GM23248 (cell line): ENCODE measurements at regions not wholly inside any gene's neighbourhood (a gene's known extent, or its start where the extent isn't known, plus 50 kb on each side); places are given as distances from the start of the nearest gene placed in this dataset.
"Not testable (repeated sequence)": the region's sequence is repeated elsewhere in the genome, so short reads cannot be mapped to it uniquely, and the experiment has no call there.

Experiments used
- DNase-seq: peaks from one replicate; pipeline ENCODE4 v3.0.0-alpha.2; 2015
- H2AFZ ChIP-seq: fragments of 200-600 bp; sonication (generic); 2 replicates; pipeline ENCODE4 v1.6.1; 2016; ENCODE audit warnings: antibody characterized with exemption
- H3F3A ChIP-seq: fragments of 200-600 bp; sonication (generic); 2 replicates; pipeline ENCODE4 v1.6.1; 2016; ENCODE audit warnings: mild to moderate bottlenecking, antibody characterized with exemption, mixed run types; ENCODE audit not compliant: insufficient read depth
- H3K27ac ChIP-seq: fragments of 200-600 bp; sonication (generic); 2 replicates; pipeline ENCODE4 v1.5.1; 2016; ENCODE audit warnings: mild to moderate bottlenecking
- H3K27me3 ChIP-seq: fragments of 200-600 bp; sonication (generic); replicated peaks from 2 replicates; pipeline ENCODE4 v1.6.1; 2016; ENCODE audit warnings: mild to moderate bottlenecking; ENCODE audit not compliant: insufficient read depth
- H3K36me3 ChIP-seq: fragments of 200-600 bp; sonication (generic); 2 replicates; pipeline ENCODE4 v1.6.1; 2016; ENCODE audit warnings: low read depth, mild to moderate bottlenecking
- H3K4me1 ChIP-seq: fragments of 200-600 bp; sonication (generic); 2 replicates; pipeline ENCODE4 v1.6.1; 2016; ENCODE audit warnings: mild to moderate bottlenecking; ENCODE audit not compliant: insufficient read depth
- H3K4me2 ChIP-seq: fragments of 200-600 bp; sonication (generic); one replicate; pipeline ENCODE4 v1.6.1; 2016; ENCODE audit warnings: mild to moderate bottlenecking; ENCODE audit not compliant: unreplicated experiment
- H3K4me3 ChIP-seq: fragments of 200-600 bp; sonication (generic); 2 replicates; pipeline ENCODE4 v1.5.1; 2016; ENCODE audit warnings: mild to moderate bottlenecking
- H3K79me2 ChIP-seq: fragments of 200-600 bp; sonication (generic); 2 replicates; pipeline ENCODE4 v1.6.1; 2016; ENCODE audit warnings: mild to moderate bottlenecking; ENCODE audit not compliant: insufficient read depth
- H3K9ac ChIP-seq: fragments of 200-600 bp; sonication (generic); 2 replicates; pipeline ENCODE4 v1.6.1; 2016; ENCODE audit warnings: mild to moderate bottlenecking
- H3K9me2 ChIP-seq: fragments of 200-600 bp; sonication (generic); 2 replicates; pipeline ENCODE4 v1.6.1; 2016; ENCODE audit warnings: mixed run types, mild to moderate bottlenecking, moderate library complexity; ENCODE audit not compliant: insufficient read depth
- H3K9me3 ChIP-seq: fragments of 200-600 bp; sonication (generic); one replicate; pipeline ENCODE4 v1.6.1; 2017; ENCODE audit warnings: low read depth
- H4K20me1 ChIP-seq: fragments of 200-600 bp; sonication (generic); 2 replicates; pipeline ENCODE4 v1.6.0; 2016; ENCODE audit not compliant: insufficient read depth
- EZH2 ChIP-seq: fragments of 200-600 bp; sonication (generic); IDR thresholded peaks from 2 replicates; pipeline ENCODE4 v1.6.1; 2018; ENCODE audit warnings: antibody characterized with exemption, mild to moderate bottlenecking; ENCODE audit not compliant: insufficient read depth, poor library complexity, severe bottlenecking
- EZH2phosphoT487 ChIP-seq: fragments of 200-600 bp; sonication (generic); IDR thresholded peaks from 2 replicates; pipeline ENCODE4 v1.6.1; 2018; ENCODE audit warnings: antibody characterized with exemption, moderate library complexity, mild to moderate bottlenecking, low read depth; ENCODE audit not compliant: insufficient read depth
- WGBS, 2 experiments: methylation state at CpG; one replicate each; pipeline ENCODE4 v1.1.6; 2015 to 2017; ENCODE audit warnings: low lambda C conversion rate in 2 of 2, low coverage in 1 of 2; ENCODE audit errors: missing lambda C conversion rate in 2 of 2; 5-methylcytosine and 5-hydroxymethylcytosine counted together
- in situ Hi-C: fragments of 300-500 bp; cut with MboI; formaldehyde crosslinking; loops from 2 replicates; pipeline ENCODE4 v1.15.0; 2020

DNA sequence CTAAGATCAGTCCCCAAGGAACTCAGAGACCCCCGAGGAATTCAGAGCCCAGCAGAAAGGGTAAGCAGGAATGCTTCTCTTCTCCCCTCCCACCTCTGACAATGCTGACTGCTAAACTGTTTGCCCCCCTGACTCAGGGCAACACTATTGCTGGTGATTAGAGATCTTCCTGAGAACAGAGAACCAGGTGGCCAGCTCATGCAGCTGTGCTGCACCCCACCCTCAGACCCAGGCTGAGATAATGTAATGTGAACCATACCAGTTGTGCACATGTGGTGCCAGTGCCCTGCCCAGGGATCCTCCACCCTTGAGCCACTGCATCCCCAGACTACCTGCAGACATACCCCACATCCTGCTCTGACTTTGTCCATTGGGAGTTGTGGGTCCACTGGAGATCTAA lies 139.1 kb upstream of the ARG1 start:
- Histone ChIP-seq H3K36me3 (no peaks in the 10 kb centered on the region), H3K4me3 (no peak overlapping the region), H4K20me1 (no peaks in the 10 kb centered on the region), H2AFZ (no peak overlapping the region), H3K9ac (no peak overlapping the region), H3K9me2 (peaks cover 3% of the 10 kb centered on the region; the same call in 1 of the 2 replicates), H3K9me3 (no peaks in the 10 kb centered on the region), H3K4me1 (no peaks in the 10 kb centered on the region), H3K4me2 (no peak overlapping the region), H3K27me3 (peaks cover 19% of the 10 kb centered on the region; the same call in 1 of the 2 replicates), H3K79me2 (no peaks in the 10 kb centered on the region), H3F3A (no peaks in the 10 kb centered on the region), H3K27ac (no peak overlapping the region)
- no peak for DNase-seq
- in situ Hi-C loops: no loop called here
- no peak for TF ChIP-seq EZH2phosphoT487
- no peak for TF ChIP-seq EZH2
- 20 to 23% methylated on average over 1 of the region's 1 CpG for WGBS, 2 experiments

DNA sequence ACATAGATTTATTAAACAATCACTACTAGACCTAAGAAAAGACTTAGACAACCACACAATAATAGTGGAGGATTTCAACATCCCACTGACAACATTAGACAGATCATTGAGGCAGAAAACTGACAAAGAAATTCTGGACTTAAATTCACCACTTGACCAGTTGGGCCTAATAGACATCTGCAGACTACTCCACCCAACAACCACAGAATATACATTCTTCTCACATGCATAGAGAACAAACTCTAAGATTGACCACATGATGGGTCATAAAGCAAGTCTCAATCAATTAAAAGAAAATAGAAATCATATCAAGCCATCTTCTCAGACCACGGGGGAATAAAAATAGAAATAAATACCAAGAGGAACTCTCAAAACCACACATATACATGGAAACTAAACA lies 136.7 kb upstream of the ARG1 start:
- H3K4me2 ChIP-seq: no peak overlapping the region
- no peaks in the 10 kb centered on the region for H3K79me2 ChIP-seq
- in situ Hi-C loops: no loop called here
- TF ChIP-seq EZH2: no peak
- no peak for TF ChIP-seq EZH2phosphoT487
- no peaks in the 10 kb centered on the region for H3K9me3 ChIP-seq
- H3K4me3 ChIP-seq: no peak overlapping the region
- peaks cover 15% of the 10 kb centered on the region; the same call in 1 of the 2 replicates for H3K27me3 ChIP-seq
- H4K20me1 ChIP-seq: no peaks in the 10 kb centered on the region
- no peak for DNase-seq
- H3K9me2 ChIP-seq: peaks cover 3% of the 10 kb centered on the region; the same call in 1 of the 2 replicates
- H3K27ac ChIP-seq: no peak overlapping the region
- H3K36me3 ChIP-seq: no peaks in the 10 kb centered on the region
- H3F3A ChIP-seq: no peaks in the 10 kb centered on the region
- H3K4me1 ChIP-seq: no peaks in the 10 kb centered on the region
- H3K9ac ChIP-seq: no peak overlapping the region
- WGBS, 2 experiments: 33 to 38% methylated on average over 1 of the region's 1 CpG
- no peak overlapping the region for H2AFZ ChIP-seq

DNA sequence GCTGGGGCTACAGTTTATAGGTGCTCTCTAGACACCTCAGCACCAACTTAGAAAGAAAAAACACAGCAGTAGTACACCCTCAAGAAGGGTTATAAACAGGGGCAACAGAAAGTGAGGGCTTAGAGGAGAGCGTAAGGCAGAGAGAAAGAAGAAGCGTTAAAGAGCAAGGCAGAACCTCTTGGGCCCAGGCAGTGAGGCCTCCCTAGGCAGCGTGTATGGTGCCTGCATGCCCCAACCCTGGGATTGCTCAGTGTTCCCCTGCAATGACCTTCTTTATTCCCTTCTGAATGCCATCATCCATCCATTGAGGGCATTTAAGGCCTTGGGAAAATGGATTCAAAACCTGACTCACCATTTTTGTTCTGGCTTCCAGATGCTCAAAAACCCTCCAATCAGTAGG lies 130.0 kb upstream of the ARG1 start:
- Histone ChIP-seq H2AFZ (no peak overlapping the region), H3K9ac (no peak overlapping the region), H3K4me1 (no peaks in the 10 kb centered on the region), H3K27me3 (no peaks in the 10 kb centered on the region; the same call in 1 of the 2 replicates), H3F3A (no peaks in the 10 kb centered on the region), H3K79me2 (no peaks in the 10 kb centered on the region), H3K36me3 (no peaks in the 10 kb centered on the region), H3K27ac (no peak overlapping the region), H3K4me3 (no peak overlapping the region), H4K20me1 (no peaks in the 10 kb centered on the region), H3K9me2 (no peaks in the 10 kb centered on the region), H3K9me3 (no peaks in the 10 kb centered on the region), H3K4me2 (no peak overlapping the region)
- WGBS, 2 experiments: 65 to 74% methylated on average over 3 of the region's 3 CpGs
- no peak for DNase-seq
- TF ChIP-seq EZH2 (no peak), EZH2phosphoT487 (no peak)
- in situ Hi-C loops: no loop called here

DNA sequence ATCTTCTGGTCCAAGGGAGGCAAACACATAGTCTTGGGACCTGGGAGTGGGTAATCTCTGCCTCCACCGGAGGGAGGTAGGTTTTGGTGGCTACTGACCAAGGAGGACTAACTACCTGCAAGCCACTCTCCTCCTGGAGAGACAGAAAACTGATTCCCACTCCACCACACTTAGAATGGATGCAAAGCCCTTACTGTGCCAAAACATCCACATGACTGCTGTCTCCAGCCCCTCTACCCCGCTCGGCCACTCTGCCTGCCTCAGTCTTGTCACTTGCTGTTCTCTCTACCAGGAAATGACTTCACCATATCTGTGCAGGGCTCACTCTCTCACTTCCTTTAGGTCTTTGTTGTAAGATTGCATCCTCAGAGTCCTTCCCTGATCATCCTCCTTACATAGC lies 129.5 kb upstream of the ARG1 start:
- Histone ChIP-seq H2AFZ (no peak overlapping the region), H3F3A (no peaks in the 10 kb centered on the region), H3K4me3 (no peak overlapping the region), H3K4me1 (no peaks in the 10 kb centered on the region), H4K20me1 (no peaks in the 10 kb centered on the region), H3K27ac (no peak overlapping the region), H3K9ac (no peak overlapping the region), H3K9me3 (no peaks in the 10 kb centered on the region), H3K36me3 (no peaks in the 10 kb centered on the region), H3K27me3 (no peaks in the 10 kb centered on the region; the same call in 1 of the 2 replicates), H3K4me2 (no peak overlapping the region), H3K79me2 (no peaks in the 10 kb centered on the region), H3K9me2 (no peaks in the 10 kb centered on the region)
- TF ChIP-seq EZH2phosphoT487 (no peak), EZH2 (no peak)
- no peak for DNase-seq
- in situ Hi-C loops: no loop called here
- 71 to 78% methylated on average over 3 of the region's 3 CpGs for WGBS, 2 experiments

DNA sequence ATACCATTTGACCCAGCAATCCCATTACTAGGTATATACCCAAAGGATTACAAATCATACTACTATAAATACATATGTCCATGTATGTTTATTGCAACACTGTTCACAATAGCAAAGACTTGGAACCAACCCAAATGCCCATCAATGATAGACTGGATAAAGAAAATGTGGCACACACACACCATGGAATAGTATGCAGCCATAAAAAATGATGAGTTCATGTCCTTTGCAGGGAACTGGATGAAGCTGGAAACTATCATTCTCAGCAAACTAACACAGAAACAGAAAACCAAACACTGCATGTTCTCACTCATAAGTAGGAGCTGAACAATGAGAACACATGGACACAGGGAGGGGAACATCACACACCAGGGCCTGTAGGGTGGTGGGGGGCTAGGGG lies 127.7 kb upstream of the ARG1 start:
- H3K4me1 ChIP-seq, in situ Hi-C loops, H4K20me1 ChIP-seq, H2AFZ ChIP-seq, H3K4me2 ChIP-seq, H3K9ac ChIP-seq, H3K4me3 ChIP-seq, DNase-seq, H3K36me3 ChIP-seq, H3K9me3 ChIP-seq, H3K27me3 ChIP-seq, H3F3A ChIP-seq, H3K79me2 ChIP-seq, H3K9me2 ChIP-seq, H3K27ac ChIP-seq: not testable (repeated sequence)
